Midbrain (tissue), 1 donor: ENCODE measurements at regions not wholly inside any gene's neighbourhood (a gene's known extent, or its start where the extent isn't known, plus 50 kb on each side); places are given as distances from the start of the nearest gene placed in this dataset.
A peak's percentile ranks its signal among the peaks of the same experiment; 100 is the strongest.

Experiments used
- DNase-seq: peaks from one replicate; lab custom pipeline; 2025; lab: John Stamatoyannopoulos, UW

- DNase-seq = no peak
Measured at GRCh38 chr20:20992686-20993360, 113.3 kb downstream of the LINC00237 start.

DNA sequence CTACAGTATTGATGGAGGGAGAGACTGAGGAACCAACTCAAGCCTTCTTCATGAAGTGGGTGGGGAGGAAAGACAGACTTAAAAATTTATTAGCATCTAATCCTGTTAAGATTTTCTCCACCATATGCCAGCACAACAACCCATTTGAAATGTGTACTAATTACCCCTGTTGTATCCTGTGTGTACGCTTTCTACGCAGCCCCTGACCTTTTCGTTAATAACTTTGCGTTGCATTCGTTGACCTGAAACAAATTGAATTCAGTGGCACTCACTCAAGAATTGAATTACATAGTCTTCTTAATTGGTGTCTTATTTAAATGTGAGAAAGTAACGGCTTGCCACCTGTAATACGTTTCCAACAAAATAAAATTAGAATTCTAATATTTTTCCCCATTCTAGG, 113.9 kb downstream of the LINC00237 start:
- DNase-seq = no peak

DNA sequence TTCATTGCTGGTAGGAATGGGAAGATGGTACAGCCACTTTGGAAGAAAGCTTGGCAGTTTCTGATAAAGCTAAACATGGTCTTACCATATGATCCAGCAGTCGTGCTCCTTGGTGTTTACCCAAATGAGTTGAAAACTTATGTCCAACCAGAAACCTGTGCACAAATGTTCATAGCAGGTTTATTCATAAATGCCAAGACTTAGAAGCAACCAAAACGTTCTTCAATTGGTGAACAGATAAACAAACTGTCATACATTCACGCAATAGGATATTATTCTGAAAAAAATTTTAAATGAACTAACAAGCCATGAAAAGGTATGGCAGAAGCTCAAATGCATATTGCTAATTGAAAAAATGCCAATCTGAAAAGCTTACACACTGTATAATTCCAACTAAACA, 117.1 kb downstream of the LINC00237 start:
- no peak for DNase-seq

DNA sequence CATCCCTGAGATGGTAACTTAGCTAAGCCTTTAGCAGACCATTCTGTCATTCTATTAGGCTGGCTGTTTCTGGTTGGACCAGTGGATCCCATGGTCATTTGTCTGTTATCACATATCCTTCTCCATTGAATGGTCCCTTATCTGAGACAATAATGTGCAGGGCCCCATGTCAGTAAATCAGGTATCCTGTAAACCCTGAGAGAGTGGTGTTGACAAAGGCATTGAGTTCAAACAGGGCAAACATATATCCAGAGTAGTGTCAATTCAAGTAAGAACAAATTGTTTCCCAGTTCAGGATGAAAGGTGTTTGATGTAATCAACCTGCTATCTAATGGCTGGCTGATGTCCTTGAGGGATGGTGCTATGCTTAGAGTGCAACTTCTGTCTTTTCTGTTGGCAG, 126.2 kb downstream of the LINC00237 start:
- no peak for DNase-seq

DNA sequence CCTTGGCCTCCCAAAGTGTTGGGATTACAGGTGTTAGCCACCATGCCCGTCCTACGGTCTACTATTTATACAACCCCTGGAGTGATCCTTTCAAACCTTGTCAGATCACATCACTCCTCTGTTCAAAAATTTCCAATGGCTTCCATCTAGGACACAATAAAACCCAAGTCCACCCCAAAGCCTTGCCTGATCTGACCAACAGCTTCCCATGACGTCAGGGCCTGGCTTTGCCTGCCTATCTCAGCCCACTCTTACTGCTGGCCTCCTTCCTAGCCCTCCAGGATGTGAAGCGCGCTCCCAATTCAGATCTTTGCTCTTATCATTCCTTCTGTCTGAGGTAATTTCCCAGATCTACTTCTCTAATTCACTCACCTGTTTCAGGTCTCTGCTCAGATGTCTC, 128.4 kb downstream of the LINC00237 start:
- DNase-seq = no peak

DNA sequence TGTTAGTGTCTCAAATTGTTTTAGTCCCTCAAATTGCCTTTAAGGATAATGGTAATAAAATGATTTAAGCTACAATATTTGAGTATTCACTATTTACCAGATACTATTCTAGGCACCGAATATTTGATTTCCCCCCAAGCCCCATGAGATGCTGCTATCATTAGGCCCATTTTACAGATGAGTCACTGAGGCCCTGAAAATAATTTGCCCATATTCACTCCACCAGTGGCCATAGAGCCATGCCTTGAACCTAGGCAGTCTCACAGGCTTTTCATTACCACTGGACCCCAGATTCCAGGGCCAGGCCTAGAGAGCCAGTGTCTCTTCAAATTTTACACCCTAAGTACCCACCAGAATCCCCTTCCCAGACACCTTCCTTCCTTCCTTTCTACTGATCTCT, 133.7 kb downstream of the LINC00237 start:
- no peak for DNase-seq

- DNase-seq = no peak
Measured at GRCh38 chr20:20971810-20972209, 134.3 kb downstream of the LINC00237 start.

GRCh38 chr20:20970841-20971240, 135.3 kb downstream of the LINC00237 start:
- DNase-seq = no peak

DNA sequence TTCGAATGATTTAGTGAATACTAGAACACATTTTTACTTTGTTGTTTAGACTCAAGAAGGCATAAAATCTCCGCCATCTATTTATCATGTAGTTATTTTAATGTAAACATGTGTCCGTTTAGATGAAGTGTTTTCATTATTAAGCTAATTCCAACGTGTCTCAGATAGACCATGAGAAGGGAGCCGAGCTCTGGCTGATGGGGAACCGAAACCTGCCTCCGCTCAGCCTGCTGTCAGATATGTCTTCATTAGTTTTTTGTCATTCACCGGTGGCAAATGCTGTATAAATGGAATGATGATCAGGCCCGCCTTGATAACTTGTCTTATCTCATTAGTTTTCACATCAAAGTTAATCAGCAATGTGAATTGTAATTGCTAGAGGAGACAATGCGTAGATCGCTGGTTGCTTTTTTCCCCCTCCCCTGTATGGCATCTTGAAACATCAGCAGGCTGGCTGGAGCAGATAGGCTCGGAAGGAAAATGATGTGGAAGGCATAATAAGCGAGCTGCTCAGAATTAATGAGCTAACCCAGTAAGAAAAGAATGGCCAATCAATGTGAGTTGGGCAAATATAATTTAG, 136.4 kb downstream of the LINC00237 start:
- no peak for DNase-seq

- no peak for DNase-seq
Measured at GRCh38 chr20:20967564-20968184, 138.5 kb downstream of the LINC00237 start.

- DNase-seq = no peak
Measured at GRCh38 chr20:20966171-20966570, 140.0 kb downstream of the LINC00237 start.

- no peak for DNase-seq
Measured at GRCh38 chr20:20959031-20959755, 147.0 kb downstream of the LINC00237 start.

- peak; percentile 50 for DNase-seq
Measured at GRCh38 chr20:20956513-20956931, 149.6 kb downstream of the LINC00237 start.

- DNase-seq = no peak
Measured at GRCh38 chr20:20955892-20956291, 150.3 kb downstream of the LINC00237 start.

GRCh38 chr20:20953738-20954618, 152.2 kb downstream of the LINC00237 start:
- peak; percentile 3 for DNase-seq

DNA sequence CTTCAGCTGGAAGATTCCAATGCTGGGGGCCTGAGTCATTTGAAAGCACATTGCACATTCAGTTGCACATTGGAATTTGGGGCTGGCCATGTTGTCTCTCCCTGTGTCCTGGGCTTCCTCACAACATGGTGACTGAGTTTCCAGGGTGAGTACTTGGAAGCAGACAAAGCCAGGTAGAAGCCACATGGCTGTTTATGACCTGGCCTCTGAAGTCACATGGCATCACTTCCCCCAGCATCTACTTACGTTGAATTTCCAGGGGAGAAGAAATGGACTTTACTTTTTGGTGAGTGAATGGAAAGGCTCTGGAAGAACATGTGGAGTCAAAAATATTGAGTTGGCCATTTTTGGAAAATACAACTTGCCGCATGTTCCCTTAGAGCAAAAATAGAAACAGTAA, 155.5 kb downstream of the LINC00237 start:
- no peak for DNase-seq

DNA sequence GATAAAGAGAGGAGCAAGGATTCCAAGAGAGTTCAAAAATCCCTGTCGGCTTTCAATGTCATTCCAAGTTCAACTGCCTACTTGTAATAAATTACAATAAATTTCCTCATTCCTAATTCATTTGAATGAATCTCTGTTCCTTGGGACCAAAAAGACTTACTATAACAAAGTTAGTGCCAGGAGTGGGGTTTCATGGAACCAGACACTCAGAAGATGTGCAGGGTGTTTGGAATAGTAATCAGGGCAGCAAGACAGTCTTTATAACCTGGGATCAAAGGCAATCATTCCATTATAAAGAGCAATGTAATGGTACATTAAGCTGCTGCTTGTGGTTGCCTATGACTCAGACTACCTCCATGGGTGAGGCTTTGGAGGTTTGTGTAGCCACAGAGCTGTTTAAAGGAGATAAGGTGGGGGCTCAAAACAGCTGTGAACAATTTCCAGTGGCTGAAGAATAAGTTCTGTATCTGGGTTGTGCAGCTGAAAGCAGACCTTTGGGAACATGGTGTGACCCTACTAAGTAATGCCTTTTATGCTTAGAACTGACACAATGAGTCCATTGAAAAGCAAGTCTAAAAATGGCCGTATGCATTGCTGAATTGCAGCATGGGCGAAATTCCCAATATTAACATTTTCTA, 159.9 kb downstream of the LINC00237 start:
- DNase-seq = no peak

GRCh38 chr20:20941468-20941889, 164.7 kb downstream of the LINC00237 start:
- DNase-seq = no peak

DNA sequence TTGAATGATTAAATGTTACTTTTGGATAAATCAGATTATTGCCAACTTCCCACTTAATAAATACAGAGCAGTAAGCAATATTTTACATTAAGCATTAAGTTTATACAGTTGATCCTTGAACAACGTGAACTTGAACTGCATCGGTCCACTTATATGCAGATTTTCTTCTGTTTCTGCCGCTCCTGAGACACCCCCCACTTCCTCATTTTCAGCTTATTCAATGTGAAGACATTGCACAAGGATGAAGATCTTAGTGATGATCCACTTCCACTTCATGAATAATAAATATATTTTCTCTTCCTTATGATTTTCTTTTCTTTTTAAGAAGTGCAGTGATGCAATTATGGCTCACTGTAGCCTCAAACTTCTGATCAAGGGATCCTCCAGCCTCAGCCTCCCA, 167.2 kb downstream of the LINC00237 start:
- DNase-seq = no peak

- no peak for DNase-seq
Measured at GRCh38 chr20:20938599-20938998, 167.6 kb downstream of the LINC00237 start.

DNA sequence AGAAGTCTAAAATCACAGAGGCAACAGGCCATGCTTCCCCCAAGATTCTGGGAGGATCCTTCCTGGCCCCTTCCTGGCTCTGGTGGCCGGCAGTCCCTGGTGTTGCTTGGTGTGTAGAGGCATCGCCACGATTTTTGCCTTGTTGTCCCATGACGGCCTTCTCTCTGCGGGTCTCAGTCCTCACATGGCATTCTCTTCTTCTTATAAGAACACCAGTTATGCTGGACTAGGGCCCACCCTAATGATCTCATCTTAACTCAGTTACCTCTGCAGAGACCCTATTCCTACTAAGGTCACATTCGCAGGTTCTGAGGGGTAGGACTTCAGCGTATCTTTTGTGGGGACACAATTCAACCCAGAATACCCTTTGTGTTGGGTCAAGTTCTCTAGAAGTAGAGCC, 168.0 kb downstream of the LINC00237 start:
- no peak for DNase-seq
